Liver (tissue), 8 donors: ENCODE measurements at regions not wholly inside any gene's neighbourhood (a gene's known extent, or its start where the extent isn't known, plus 50 kb on each side); places are given as distances from the start of the nearest gene placed in this dataset.

Experiments used
- DNase-seq: peaks from one replicate; pipeline ENCODE4 v3.0.0-alpha.2; 2017; ENCODE audit warnings: low spot score
- H3K27ac ChIP-seq, 2 donors: one replicate each; pipeline ENCODE4 v1.7.0; 2013; ENCODE audit warnings: inconsistent platforms in 2 of 2, low read length in 2 of 2, control low read depth in 1 of 2, low read depth in 1 of 2, mild to moderate bottlenecking in 1 of 2
- H3K27me3 ChIP-seq, 4 donors: one replicate each; pipeline versions ENCODE4 v1.6.1 to v1.7.0; 2013; ENCODE audit warnings: low read length in 3 of 4, inconsistent platforms in 1 of 4, mild to moderate bottlenecking in 1 of 4, moderate library complexity in 1 of 4; ENCODE audit not compliant: control insufficient read depth in 4 of 4, insufficient read depth in 4 of 4
- H3K36me3 ChIP-seq, 4 donors: one replicate each; pipeline versions ENCODE4 v1.6.1 to v1.7.0; 2013; ENCODE audit warnings: low read length in 3 of 4, mild to moderate bottlenecking in 3 of 4, low read depth in 1 of 4, moderate library complexity in 1 of 4; ENCODE audit not compliant: control insufficient read depth in 4 of 4, insufficient read depth in 3 of 4
- H3K4me1 ChIP-seq, 4 donors: one replicate each; pipeline versions ENCODE4 v1.6.1 to v1.7.0; 2013; ENCODE audit warnings: low read length in 3 of 4, mild to moderate bottlenecking in 3 of 4, moderate library complexity in 1 of 4; ENCODE audit not compliant: control insufficient read depth in 4 of 4, insufficient read depth in 4 of 4
- H3K4me3 ChIP-seq, 3 donors: one replicate each; pipeline versions ENCODE4 v1.6.1 to v1.7.0; 2013; ENCODE audit warnings: low read length in 3 of 3, control low read depth in 1 of 3, low read depth in 1 of 3, mild to moderate bottlenecking in 1 of 3
- H3K9ac ChIP-seq, 2 donors: one replicate each; pipeline ENCODE4 v1.7.0; 2013; ENCODE audit warnings: low read length in 2 of 2, mild to moderate bottlenecking in 2 of 2, moderate library complexity in 2 of 2, control low read depth in 1 of 2, low read depth in 1 of 2
- H3K9me3 ChIP-seq, 4 donors: one replicate each; pipeline versions ENCODE4 v1.6.1 to v1.7.0; 2013; ENCODE audit warnings: low read length in 3 of 4; ENCODE audit not compliant: control insufficient read depth in 4 of 4
- ATF3 ChIP-seq: IDR thresholded peaks from 2 replicates; pipeline ENCODE4 v1.6.1; 2016; ENCODE audit warnings: antibody characterized with exemption
- CTCF ChIP-seq: fragments of 150-350 bp; IDR thresholded peaks from 2 replicates; pipeline ENCODE4 v1.5.1; 2017; ENCODE audit warnings: improper control_type of control experiment, low read depth, low read length; ENCODE audit not compliant: missing input control
- FOXA1 ChIP-seq: IDR thresholded peaks from 2 replicates; pipeline ENCODE4 v1.6.1; 2016; ENCODE audit warnings: antibody characterized with exemption
- FOXA2 ChIP-seq: IDR thresholded peaks from 2 replicates; pipeline ENCODE4 v1.6.1; 2016; ENCODE audit warnings: antibody characterized with exemption
- GABPA ChIP-seq, 2 donors: IDR thresholded peaks in 1 of 2; conservative IDR thresholded peaks in 1 of 2; 2 replicates each; pipeline ENCODE4 v1.6.1; 2016; ENCODE audit warnings: antibody characterized with exemption in 2 of 2, mild to moderate bottlenecking in 1 of 2, moderate library complexity in 1 of 2
- HNF4A ChIP-seq, 2 donors: conservative IDR thresholded peaks; 2 replicates each; pipeline ENCODE4 v1.6.1; 2016; ENCODE audit warnings: antibody characterized with exemption in 2 of 2, mild to moderate bottlenecking in 2 of 2
- HNF4G ChIP-seq: IDR thresholded peaks from 2 replicates; pipeline ENCODE4 v1.6.1; 2016; ENCODE audit warnings: antibody characterized with exemption
- JUND ChIP-seq, 2 donors: IDR thresholded peaks; 2 replicates each; pipeline ENCODE4 v1.6.1; 2016; ENCODE audit warnings: antibody characterized with exemption in 2 of 2
- REST ChIP-seq: IDR thresholded peaks from 2 replicates; pipeline ENCODE4 v1.6.1; 2016; ENCODE audit warnings: antibody characterized with exemption, mild to moderate bottlenecking
- RXRA ChIP-seq, 2 donors: IDR thresholded peaks; 2 replicates each; pipeline ENCODE4 v1.6.1; 2017 to 2018; ENCODE audit warnings: antibody characterized with exemption in 2 of 2, mild to moderate bottlenecking in 1 of 2
- SP1 ChIP-seq: IDR thresholded peaks from 2 replicates; pipeline ENCODE4 v1.6.1; 2018; ENCODE audit warnings: antibody characterized with exemption, mild to moderate bottlenecking
- TAF1 ChIP-seq: conservative IDR thresholded peaks from 2 replicates; pipeline ENCODE4 v1.6.1; 2016; ENCODE audit warnings: antibody characterized with exemption, mild to moderate bottlenecking
- YY1 ChIP-seq: IDR thresholded peaks from 2 replicates; pipeline ENCODE4 v1.6.1; 2016; ENCODE audit warnings: antibody characterized with exemption, mild to moderate bottlenecking
- WGBS: extraction: QIAGEN DNeasy Blood & Tissue Kit; methylation state at CpG from one replicate; pipeline ENCODE4 v1.1.7; 2013; 5-methylcytosine and 5-hydroxymethylcytosine counted together
- TF ChIP-seq, protein P1 (sequence below): IDR thresholded peaks from 2 replicates; pipeline ENCODE4 v1.6.1; 2016; ENCODE audit warnings: antibody characterized with exemption
- TF ChIP-seq, protein P2 (sequence below): IDR thresholded peaks from 2 replicates; pipeline ENCODE4 v1.6.1; 2016; ENCODE audit warnings: antibody characterized with exemption
- donor health status: healthy.
- donor health status: healthy.
- donor health status: healthy.
- donor health status: healthy.
- donor health status: healthy.

DNA sequence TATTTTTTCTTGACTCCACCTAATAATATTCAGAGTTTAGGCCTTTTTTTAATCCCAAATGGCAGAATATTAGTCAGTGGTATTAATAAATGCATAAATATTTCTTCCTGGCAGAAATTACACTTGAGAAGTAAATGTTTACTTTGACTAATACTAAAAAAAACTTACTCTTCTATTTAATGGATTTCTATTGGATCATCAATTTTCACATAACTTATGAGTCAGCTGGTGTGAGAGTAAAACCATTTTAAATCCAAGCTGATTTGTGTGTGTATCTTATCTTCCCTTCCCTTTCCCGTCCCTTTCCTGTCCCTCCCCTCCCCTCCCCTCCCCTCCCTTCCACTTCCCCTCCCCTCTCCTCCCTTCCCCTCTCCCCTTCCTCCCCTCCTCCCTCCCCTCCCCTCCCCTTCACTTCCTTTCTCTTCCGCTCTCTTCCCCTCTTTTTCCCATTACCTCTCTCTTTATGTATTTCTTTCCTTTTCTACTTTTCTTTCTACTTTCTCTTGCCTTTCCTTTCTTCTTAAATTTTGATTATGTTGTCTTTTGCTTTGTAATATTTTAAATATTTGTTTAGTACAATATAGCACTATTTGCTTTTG lies 630.1 kb upstream of the EPHA5 start:
- Histone ChIP-seq H3K4me1 (no peaks in the 10 kb centered on the region), H3K9ac (no peak overlapping the region), H3K4me3 (no peak overlapping the region), H3K9me3 (peaks cover 0 to 1% (median 0%) of the 10 kb centered on the region in 4 donors), H3K27ac (no peak overlapping the region), H3K36me3 (no peaks in the 10 kb centered on the region), H3K27me3 (no peaks in the 10 kb centered on the region)
- TF ChIP-seq HNF4G (no peak), GABPA (IDR thresholded peaks at IDR 0.05 in 1 of 2, conservative IDR thresholded peaks at IDR 0.05 in 1 of 2) (no peak), FOXA1 (no peak), SP1 (no peak), ATF3 (no peak), FOXA2 (no peak), JUND (IDR thresholded peaks at IDR 0.05) (no peak), YY1 (no peak), CTCF (no peak), HNF4A (conservative IDR thresholded peaks at IDR 0.05) (no peak), REST (no peak), RXRA (IDR thresholded peaks at IDR 0.05) (no peak)
- TF ChIP-seq, protein P1, sequence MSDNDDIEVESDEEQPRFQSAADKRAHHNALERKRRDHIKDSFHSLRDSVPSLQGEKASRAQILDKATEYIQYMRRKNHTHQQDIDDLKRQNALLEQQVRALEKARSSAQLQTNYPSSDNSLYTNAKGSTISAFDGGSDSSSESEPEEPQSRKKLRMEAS = no peak
- TF ChIP-seq, protein P2, sequence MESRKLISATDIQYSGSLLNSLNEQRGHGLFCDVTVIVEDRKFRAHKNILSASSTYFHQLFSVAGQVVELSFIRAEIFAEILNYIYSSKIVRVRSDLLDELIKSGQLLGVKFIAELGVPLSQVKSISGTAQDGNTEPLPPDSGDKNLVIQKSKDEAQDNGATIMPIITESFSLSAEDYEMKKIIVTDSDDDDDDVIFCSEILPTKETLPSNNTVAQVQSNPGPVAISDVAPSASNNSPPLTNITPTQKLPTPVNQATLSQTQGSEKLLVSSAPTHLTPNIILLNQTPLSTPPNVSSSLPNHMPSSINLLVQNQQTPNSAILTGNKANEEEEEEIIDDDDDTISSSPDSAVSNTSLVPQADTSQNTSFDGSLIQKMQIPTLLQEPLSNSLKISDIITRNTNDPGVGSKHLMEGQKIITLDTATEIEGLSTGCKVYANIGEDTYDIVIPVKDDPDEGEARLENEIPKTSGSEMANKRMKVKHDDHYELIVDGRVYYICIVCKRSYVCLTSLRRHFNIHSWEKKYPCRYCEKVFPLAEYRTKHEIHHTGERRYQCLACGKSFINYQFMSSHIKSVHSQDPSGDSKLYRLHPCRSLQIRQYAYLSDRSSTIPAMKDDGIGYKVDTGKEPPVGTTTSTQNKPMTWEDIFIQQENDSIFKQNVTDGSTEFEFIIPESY = no peak
- WGBS = 59% methylated on average over 2 of the region's 2 CpGs
- no peak for DNase-seq

DNA sequence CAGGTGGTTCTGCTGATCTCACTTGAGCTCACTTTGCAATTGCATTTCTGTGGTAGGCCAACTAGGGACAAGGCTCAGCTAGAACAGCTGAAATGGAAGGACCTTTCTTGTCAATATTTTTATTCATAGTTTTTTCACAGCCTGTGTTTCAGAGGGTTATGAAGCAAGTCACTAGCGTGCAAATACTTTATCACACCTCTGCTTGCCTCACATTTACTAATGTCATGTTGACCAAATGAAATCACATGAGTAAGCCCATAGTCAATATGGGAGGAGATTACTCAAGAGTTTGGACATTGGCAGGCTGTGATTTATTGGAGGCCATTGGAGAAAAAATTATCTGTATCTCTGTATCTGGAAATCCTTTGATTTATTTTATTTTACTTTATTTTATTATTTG lies 628.3 kb upstream of the EPHA5 start:
- Histone ChIP-seq H3K36me3 (no peaks in the 10 kb centered on the region), H3K27ac (no peak overlapping the region), H3K9me3 (peaks cover 0 to 1% (median 0%) of the 10 kb centered on the region in 4 donors), H3K4me1 (no peaks in the 10 kb centered on the region), H3K4me3 (no peak overlapping the region), H3K27me3 (peaks cover 0 to 2% (median 0%) of the 10 kb centered on the region in 4 donors), H3K9ac (no peak overlapping the region)
- DNase-seq = no peak
- TF ChIP-seq TAF1 (no peak), FOXA2 (no peak), GABPA (IDR thresholded peaks at IDR 0.05 in 1 of 2, conservative IDR thresholded peaks at IDR 0.05 in 1 of 2) (no peak), FOXA1 (no peak), REST (no peak)
- TF ChIP-seq, protein P2 = no peak
- WGBS = 61% methylated on average over 1 of the region's 1 CpG
